Nephron (organoid): ENCODE measurements at regions not wholly inside any gene's neighbourhood (a gene's known extent, or its start where the extent isn't known, plus 50 kb on each side); places are given as distances from the start of the nearest gene placed in this dataset.

Experiments used
- H3K27ac Mint-ChIP-seq, 3 experiments: 2 replicates each; pipeline ENCODE4 v1.8.0; 2020; ENCODE audit warnings: mixed read lengths in 3 of 3, mild to moderate bottlenecking in 2 of 3, moderate library complexity in 1 of 3
- H3K27me3 Mint-ChIP-seq: 2 replicates; pipeline ENCODE4 v1.8.0; 2021; ENCODE audit warnings: low read depth, mild to moderate bottlenecking, moderate library complexity, mixed read lengths
- H3K36me3 Mint-ChIP-seq: 2 replicates; pipeline ENCODE4 v1.8.0; 2020; ENCODE audit warnings: low read depth, mixed read lengths
- H3K4me1 Mint-ChIP-seq: 2 replicates; pipeline ENCODE4 v1.8.0; 2020; ENCODE audit warnings: mixed read lengths
- H3K4me3 Mint-ChIP-seq, 3 experiments: 2 replicates each; pipeline ENCODE4 v1.8.0; 2020; ENCODE audit warnings: mild to moderate bottlenecking in 3 of 3, mixed read lengths in 3 of 3, moderate library complexity in 2 of 3
- H3K9me3 Mint-ChIP-seq: 2 replicates; pipeline ENCODE4 v1.8.0; 2020; ENCODE audit warnings: mixed read lengths
- TF ChIP-seq, protein P1 (sequence below), 3 experiments: fragments of 200-600 bp; sonication (generic); IDR thresholded peaks; one replicate each; pipeline ENCODE4 v1.5.0; 2021; ENCODE audit warnings: antibody characterized with exemption in 3 of 3; ENCODE audit not compliant: unreplicated experiment in 3 of 3

GRCh38 chr5:2123874-2124273 is 241.1 kb upstream of the IRX4 start:
- Mint-ChIP-seq H3K9me3 (peaks cover 8% of the 10 kb centered on the region), H3K36me3 (no peaks in the 10 kb centered on the region), H3K4me1 (peaks cover 4% of the 10 kb centered on the region), H3K4me3 (no peak overlapping the region), H3K27me3 (peaks cover 35% of the 10 kb centered on the region), H3K27ac (no peak overlapping the region)
- TF ChIP-seq, protein P1, sequence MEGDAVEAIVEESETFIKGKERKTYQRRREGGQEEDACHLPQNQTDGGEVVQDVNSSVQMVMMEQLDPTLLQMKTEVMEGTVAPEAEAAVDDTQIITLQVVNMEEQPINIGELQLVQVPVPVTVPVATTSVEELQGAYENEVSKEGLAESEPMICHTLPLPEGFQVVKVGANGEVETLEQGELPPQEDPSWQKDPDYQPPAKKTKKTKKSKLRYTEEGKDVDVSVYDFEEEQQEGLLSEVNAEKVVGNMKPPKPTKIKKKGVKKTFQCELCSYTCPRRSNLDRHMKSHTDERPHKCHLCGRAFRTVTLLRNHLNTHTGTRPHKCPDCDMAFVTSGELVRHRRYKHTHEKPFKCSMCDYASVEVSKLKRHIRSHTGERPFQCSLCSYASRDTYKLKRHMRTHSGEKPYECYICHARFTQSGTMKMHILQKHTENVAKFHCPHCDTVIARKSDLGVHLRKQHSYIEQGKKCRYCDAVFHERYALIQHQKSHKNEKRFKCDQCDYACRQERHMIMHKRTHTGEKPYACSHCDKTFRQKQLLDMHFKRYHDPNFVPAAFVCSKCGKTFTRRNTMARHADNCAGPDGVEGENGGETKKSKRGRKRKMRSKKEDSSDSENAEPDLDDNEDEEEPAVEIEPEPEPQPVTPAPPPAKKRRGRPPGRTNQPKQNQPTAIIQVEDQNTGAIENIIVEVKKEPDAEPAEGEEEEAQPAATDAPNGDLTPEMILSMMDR (IDR thresholded peaks at IDR 0.05; ENCODE audit: unreplicated experiment in 3 of 3), result no peak

- Mint-ChIP-seq H3K27me3 (peaks cover 36% of the 10 kb centered on the region), H3K4me1 (no peaks in the 10 kb centered on the region), H3K9me3 (peaks cover 9% of the 10 kb centered on the region), H3K4me3 (no peak overlapping the region), H3K27ac (no peak overlapping the region), H3K36me3 (no peaks in the 10 kb centered on the region)
- TF ChIP-seq, protein P1 (IDR thresholded peaks at IDR 0.05; ENCODE audit: unreplicated experiment in 3 of 3), result no peak
Measured at GRCh38 chr5:2120361-2120760, 237.6 kb upstream of the IRX4 start.

DNA sequence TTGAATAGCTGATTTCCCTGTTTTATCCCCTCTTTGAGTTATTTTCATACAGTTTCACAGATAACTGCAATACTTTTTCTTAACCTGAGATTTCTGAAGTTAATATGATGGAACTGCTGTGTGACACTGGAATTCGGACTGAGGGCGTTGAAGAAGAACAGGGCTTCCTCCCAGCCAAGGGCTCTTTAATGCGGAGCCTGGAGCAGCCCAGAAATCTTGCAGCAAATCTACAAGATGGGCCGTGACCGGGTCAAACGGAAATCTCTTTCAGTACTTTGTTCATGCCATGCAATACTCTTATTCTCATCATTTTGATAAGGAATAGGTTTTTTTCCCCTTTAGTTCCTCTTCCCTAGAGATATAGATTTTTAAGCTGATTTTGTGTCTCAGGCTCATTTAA is 236.8 kb upstream of the IRX4 start:
- Mint-ChIP-seq H3K4me1 (no peaks in the 10 kb centered on the region), H3K36me3 (no peaks in the 10 kb centered on the region), H3K27me3 (peaks cover 33% of the 10 kb centered on the region), H3K4me3 (no peak overlapping the region), H3K27ac (no peak overlapping the region), H3K9me3 (peaks cover 14% of the 10 kb centered on the region)
- TF ChIP-seq, protein P1 (IDR thresholded peaks at IDR 0.05; ENCODE audit: unreplicated experiment in 3 of 3), result no peak

DNA sequence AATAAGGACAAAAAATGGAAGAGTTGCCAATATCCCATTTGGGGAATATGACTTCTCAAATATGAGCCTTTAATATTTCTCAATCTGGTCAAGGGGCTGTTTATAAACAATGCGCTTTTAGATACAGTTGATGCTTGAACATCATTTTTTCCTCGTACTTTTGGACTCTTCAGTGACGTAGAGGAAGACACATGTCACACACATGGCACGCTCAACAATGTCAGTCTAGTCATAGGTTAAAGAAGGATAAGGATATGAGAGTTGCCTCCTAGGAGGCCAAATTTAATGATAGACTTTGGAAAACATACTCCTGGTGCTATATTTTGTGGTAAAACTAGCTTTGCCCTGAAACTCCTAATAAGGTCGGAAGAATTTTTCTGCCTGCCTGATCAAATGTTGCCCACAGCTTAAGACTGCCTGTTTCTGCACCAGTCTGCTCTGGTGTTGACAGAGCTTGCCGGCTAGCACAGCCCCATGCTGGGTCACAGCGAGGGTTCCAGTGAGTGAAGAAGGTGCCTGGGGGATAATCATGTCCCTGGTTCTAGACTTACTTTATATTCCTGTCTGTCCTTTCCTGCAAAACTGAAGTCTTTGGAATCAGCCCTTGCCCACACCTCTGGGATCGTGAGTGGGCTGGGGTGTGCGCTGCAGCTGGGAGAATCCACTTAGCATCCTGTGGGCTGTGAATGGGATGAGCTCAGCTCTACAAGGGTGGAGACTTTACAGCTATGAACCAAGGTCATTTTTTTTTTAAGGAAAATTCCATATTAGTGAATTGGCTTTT is 230.8 kb upstream of the IRX4 start:
- no peak overlapping the region for H3K4me3 Mint-ChIP-seq
- TF ChIP-seq, protein P1 (IDR thresholded peaks at IDR 0.05; ENCODE audit: unreplicated experiment in 3 of 3), result no peak
- peaks cover 9% of the 10 kb centered on the region for H3K9me3 Mint-ChIP-seq
- H3K36me3 Mint-ChIP-seq, result no peaks in the 10 kb centered on the region
- H3K27me3 Mint-ChIP-seq, result peaks cover 48% of the 10 kb centered on the region
- no peak overlapping the region for H3K27ac Mint-ChIP-seq
- H3K4me1 Mint-ChIP-seq, result no peaks in the 10 kb centered on the region

GRCh38 chr5:2112173-2113025 is 229.7 kb upstream of the IRX4 start:
- TF ChIP-seq, protein P1 (IDR thresholded peaks at IDR 0.05; ENCODE audit: unreplicated experiment in 3 of 3), result no peak
- Mint-ChIP-seq H3K27me3 (peaks cover 38% of the 10 kb centered on the region), H3K36me3 (no peaks in the 10 kb centered on the region)

More at GRCh38 chr5:2112173-2113025, 229.7 kb upstream of the IRX4 start:
- Mint-ChIP-seq H3K4me3 (no peak overlapping the region), H3K27ac (no peak overlapping the region), H3K9me3 (peaks cover 9% of the 10 kb centered on the region), H3K4me1 (no peaks in the 10 kb centered on the region)
